HG02884 (cell line): ENCODE measurements at regions not wholly inside any gene's neighbourhood (a gene's known extent, or its start where the extent isn't known, plus 50 kb on each side); places are given as distances from the start of the nearest gene placed in this dataset.
"Not testable (repeated sequence)": the region's sequence is repeated elsewhere in the genome, so short reads cannot be mapped to it uniquely, and the experiment has no call there.

Experiments
- ATAC-seq: cut with Tn5 transposase; IDR thresholded peaks from one replicate; pipeline ENCODE4 v1.9.1; 2021; ENCODE audit warnings: mild to moderate bottlenecking, moderate library complexity; ENCODE audit not compliant: unreplicated experiment

DNA sequence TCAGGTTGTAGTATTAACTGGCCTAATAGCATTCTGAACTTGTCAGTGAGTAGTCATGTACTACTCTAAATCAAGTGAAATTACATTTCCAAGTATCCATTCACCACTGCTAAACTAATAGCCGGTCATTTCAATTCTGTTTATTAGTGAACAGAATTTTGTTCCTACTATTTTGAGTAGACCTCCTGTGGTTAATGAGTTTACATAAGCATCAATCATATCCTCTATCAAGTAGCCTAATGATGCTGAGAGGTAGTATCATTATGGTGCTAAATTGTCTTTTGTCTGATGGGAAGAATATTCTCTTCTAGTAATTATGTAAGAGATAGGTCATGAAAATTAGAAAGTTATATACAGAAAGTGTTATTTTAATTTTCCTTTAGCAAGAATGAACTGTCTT is 602.8 kb downstream of the KCNT2 start:
- no peak for ATAC-seq

DNA sequence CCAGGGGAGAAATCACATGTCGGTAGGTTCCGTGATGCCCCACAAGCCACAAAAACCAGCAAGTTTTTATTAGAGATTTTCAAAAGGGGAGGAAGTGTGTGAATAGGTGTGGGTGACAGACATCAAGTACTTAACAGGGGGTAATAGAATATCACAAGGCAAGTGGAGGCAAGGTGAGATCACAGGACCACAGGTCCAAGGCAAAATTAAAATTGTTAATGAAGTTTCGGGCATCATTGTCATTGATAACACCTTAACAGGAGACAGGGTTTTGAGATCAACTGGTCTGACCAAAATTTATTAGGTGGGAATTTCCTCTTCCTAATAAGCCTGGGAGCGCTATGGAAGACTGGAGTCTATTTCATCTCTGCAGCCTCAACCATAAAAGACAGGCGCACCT is 603.9 kb downstream of the KCNT2 start:
- not testable (repeated sequence) for ATAC-seq

DNA sequence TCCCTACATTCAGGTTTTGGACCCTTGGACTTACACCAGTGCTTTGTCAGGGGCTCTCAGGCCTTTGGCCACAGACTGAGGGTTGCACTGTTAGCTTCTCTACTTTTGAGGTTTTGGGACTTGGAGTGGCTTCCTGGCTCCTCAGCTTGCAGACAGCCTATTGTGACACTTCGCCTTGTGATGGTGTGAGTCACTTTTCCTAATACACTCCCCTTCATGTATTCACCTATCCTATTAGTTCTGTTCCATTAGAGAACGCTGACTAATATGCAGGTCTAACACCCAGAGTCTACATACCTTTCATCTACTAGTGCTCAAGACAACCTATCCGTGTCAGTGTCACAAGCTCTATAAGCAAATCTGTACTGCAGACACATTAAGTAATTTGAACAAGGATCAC is 605.3 kb downstream of the KCNT2 start:
- ATAC-seq: no peak

DNA sequence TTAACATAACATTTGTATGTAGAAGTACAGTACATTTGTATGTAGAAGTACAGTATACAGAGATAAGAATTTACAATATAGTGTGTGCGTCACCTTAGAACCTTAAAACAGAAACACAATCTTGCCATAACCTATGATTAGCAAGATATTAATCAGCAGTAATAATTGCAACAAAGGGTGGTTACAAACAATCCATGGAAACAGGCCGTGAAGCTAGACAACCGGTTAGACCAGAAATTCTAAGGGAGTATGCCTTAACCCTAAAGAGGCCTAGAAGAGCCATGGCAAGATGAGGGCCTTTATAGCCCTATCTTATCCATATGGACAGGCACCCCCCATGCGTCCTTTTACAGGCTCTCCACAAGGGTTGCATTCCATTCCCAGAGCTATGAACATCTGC is 605.9 kb downstream of the KCNT2 start:
- not testable (repeated sequence) for ATAC-seq

DNA sequence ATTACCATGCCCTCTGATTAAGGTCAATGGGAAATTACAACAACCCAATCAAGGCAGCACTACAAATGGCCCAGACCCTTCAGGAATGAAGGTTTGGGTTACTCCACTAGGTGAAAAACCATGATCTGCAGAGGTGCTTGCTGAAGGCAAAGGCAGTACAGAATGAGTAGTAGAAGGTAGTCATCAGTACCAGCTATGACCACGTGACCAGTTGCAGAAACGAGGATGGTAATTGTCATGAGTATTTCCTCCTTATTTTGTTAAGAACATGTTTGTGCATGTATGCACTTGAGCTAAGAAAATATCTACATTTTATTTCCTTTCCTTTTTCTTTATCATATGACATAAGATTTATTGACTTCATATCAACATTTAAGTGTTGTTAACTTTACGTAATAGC is 607.1 kb downstream of the KCNT2 start:
- no peak for ATAC-seq

DNA sequence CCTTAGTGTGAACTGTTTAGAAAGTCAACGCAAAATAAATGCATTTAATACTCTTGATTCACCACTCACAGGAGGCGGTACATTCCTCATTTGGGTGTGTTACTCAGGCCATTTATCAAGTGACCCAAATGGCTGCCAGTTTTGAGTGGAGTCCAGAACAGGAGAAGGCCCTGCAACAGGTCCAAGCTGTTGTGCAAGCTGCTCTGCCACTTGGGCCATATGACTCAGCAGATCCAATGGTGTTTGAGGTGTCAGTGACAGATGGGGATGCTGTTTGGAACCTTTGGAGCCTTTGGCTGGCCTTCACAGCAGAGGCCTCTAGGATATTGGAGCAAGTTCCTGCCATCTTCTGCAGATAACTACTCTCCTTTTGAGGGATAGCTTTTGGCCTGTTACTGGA is 609.2 kb downstream of the KCNT2 start:
- ATAC-seq: no peak

DNA sequence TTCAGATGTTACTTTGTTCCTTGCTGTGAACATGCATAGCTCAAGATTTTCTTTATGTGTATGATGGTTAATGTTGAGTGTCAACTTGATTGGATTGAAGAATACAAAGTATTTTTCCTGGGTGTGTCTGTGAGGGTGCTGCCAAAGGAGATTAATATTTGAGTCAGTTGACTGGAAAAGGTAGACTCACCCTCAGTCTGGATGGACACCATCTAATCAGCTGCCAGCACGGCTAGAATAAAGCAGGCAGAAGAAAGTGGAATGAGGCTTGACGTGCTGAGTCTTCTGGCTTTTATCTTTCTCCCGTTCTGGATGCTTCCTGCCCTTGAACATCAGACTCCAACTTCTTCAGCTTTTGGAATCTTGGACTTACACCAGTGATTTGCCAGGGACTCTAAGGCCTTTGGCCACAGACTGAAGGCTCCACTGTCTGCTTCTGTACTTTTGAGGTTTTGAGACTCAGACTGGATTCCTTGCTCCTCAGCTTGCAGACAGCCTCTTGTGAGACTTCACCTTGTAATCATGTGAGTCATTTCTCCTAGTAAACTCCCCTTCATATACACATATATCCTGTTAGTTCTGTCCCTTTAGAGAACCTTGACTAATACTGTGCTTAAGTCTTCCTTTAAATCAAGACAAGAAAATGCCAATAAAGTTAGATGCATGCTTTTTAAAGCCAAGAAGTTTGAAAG is 626.6 kb downstream of the KCNT2 start:
- no peak for ATAC-seq

DNA sequence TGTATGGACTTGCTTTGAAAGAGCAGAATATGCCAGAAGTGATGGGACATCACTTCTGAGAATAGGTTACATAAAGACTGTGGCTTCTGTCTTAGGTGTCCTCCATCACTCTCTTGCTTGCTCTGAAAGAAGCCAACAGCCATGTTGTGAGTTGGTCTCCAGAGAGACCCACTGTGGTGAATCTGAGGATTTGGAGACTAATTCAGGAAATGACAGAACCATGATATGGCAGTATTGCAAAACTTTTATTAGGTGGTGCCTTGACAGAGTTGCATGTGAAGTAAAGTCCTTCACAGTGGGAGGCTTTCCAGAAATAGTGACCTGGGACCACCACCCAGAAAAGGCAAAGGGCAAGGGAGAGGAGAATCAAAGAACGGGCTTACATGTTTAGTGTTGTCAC is 628.6 kb downstream of the KCNT2 start:
- ATAC-seq: no peak

DNA sequence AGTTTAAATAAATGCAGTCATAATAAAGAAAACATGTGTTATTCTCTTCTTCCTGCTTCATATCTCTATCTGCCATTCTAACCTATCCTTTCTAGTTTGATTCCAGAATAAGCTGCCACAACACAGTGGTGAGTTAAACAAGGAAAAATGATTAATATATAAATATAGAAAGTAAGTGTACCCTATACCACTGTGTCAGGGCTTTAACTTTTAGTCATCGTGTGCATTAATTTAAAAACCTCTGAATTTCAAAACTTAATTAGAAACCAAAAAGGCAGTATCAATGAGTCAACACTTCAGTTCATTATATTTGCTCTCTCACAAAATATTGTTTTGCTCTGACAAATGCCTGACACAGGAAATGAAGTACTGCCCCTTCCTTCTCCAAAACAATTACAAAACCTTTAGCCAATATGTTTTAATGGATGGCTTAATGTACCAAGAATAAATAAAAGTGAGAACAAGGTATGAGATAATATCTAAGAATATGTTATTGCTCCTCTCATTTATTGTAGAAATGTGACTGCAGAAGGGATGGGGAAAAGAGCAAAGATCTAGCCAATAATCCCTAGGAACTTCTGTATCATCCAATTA is 634.8 kb downstream of the KCNT2 start:
- ATAC-seq: no peak

DNA sequence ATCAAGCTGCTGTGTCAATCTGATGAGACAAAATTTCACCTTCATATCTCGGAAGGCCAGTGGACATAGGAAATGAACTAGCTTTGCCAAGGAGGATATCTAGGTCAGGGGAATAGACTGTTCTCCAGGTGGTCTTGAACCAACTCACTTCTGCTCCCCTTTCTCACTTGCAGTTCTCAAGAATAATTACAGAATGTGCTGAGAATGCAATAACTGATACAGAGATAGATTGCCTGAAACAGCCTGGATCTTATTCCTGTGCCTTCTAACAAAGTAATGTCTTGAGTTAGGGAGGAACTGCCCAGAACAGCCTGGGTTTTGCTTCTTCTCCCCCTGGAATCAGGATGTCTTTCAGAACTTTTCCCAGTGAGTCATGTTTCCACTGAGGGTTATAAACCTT is 636.7 kb downstream of the KCNT2 start:
- ATAC-seq: no peak

DNA sequence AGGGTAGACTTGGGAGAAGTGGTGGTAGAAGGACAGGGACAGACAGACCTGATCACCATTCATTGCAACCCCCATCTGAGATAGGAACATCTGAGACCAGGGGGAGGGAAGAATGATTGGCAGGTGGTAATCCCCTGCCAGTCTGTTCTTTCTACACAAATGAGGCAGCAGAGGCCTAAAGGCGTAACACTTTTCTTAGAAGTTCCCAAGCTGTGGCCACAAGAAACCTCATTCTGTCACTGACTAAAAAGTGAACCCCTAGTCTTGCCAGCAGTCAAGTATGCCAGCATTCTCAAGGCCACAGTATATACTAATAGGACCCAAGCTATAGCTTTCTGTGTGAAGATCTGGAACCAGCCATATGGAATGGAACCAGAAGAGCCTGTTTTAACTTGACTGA is 638.0 kb downstream of the KCNT2 start:
- no peak for ATAC-seq

DNA sequence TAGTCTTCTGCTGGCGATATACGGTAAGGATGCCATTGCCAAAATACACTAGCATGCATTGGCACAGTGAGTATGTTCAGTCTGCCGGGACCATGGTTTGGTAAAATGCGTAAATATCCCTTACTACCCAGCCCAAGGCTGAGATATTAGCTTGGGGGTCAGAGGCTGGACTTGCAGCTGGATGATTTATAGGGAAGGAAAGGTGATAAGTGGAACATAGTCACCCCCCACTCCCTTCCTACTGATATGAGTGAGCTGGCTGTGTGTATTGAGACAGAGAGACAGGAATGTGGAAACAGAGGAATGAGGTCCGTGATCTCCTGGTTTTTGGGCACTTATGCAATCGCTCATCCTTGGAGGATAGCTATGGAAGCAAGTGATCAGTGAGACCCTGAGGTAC is 642.8 kb downstream of the KCNT2 start:
- ATAC-seq: no peak

DNA sequence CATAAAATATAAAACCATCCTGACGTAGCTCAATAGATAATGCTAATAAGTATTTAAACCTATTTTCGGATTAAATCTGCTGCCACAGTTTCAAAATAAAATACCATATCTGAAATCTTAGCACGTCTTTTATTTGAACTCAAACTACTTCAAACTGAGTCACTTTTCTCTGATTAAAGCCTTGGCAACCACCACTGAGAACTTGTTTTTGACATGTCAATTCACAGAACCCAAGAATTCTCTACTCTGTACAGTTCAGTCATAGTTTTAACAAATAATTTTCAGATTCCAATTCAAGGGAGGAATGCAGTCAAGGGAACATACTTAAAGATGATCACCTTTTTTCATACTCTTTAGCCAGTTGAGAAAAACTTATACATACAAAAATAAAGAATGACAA is 643.2 kb downstream of the KCNT2 start:
- ATAC-seq: no peak

DNA sequence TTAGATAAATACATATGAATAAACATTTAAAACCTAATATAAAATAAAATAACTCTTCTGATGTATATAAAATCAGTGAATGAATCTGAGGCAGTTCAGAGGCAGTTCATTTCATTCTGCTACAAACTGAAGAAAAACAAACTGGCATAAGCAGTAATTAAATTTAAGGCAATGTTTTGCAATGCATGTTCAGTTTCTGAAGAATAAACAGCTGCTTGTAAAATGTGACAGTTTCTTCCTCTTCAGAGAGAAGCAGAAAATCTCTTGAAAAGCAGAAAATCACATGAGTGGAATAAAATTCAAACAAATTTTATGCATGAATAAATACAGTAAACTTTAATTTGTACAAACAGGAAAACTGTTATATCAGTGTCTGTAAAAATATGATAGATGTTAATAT is 643.7 kb downstream of the KCNT2 start:
- ATAC-seq: no peak

DNA sequence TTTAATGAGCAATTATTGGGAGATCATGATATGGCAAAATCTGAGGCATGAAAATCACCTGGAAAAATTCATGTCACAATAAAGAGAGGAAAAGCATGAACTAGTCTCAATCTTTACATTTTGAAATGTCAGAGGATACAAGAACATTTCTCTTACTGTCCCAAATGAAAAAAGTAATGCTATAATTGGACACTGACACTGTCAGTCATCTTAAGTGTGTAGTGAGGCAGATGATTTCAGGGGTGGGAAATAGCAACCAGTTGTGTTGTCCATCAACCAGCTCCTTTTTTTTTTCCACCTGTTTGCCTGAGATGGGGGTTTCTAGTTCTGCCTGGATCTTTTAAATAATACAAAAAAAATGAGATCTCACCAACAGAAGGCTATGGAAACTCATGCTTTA is 646.2 kb downstream of the KCNT2 start:
- no peak for ATAC-seq

DNA sequence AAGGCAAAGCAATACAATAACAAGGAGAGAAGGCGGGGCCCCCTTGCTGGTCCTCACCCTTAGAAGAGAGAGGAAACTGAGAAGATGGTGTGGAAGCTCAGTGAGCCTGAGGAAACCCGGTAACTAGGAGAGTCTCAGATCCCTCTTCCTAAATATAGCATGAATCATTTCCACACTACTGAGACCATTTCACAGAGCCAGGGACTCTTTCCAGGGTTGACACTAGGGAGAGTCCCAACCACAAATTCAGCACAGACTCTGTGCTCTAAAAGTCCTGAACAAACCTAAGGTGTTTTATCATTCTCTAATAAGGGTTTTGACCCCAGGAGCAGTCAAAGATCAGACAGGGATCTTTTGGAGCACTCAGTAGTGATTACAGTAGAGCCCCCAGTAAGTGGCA is 647.7 kb downstream of the KCNT2 start:
- no peak for ATAC-seq

DNA sequence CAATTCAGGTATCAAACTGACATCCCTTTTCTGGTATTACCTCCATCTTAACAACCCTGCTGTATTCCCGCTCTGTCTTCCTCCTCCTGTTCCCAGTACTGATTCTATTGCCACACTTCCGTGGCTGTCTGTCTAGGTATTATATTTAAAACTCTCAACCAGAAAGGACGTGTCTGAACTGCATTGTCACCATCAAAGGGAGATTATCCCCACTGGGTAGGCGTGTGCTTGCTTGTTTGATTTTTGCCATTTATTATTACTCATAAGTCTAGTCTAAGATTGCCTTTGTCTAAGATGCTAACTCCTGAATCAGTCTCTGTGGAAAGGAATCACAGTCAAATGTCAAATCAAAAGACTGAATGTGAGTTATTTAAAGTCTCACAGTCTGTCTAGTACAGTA is 650.1 kb downstream of the KCNT2 start:
- ATAC-seq: no peak

DNA sequence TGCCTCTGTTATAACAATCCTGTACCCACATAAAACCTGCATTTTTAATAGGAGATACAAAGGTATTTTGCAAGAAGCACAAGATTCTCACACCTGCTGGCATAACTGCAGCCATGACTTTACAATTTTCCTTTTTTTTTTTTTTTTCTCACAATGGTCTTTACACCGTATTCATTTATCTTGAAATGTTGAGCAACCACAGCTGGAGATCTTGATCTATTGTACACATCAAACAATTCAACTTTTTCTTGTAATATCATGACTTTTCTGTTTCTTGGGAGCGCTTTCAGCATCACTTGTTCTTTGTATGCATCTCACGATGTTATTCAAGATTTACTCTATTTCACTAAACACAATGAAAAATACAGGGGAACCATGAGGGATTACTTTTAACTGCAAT is 651.4 kb downstream of the KCNT2 start:
- no peak for ATAC-seq

DNA sequence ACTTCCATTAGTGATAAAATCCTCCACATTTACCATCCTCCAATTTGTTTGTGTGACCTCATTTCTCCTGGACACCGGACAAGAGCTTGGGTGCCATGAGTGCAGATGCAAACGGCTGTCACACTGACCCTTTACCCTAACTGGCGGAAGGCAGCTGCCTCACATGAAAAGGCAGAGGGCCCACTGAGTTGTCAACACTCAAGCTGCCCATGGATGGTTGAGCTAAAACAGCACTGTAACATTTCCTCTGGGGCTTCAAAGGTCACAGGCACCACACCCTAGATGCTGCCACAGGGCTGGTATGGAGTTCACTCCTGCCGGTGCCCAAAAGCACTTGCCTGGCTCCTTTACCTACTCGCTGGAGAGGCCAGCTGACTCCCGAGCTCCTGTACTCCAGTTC is 653.4 kb downstream of the KCNT2 start:
- ATAC-seq: no peak

DNA sequence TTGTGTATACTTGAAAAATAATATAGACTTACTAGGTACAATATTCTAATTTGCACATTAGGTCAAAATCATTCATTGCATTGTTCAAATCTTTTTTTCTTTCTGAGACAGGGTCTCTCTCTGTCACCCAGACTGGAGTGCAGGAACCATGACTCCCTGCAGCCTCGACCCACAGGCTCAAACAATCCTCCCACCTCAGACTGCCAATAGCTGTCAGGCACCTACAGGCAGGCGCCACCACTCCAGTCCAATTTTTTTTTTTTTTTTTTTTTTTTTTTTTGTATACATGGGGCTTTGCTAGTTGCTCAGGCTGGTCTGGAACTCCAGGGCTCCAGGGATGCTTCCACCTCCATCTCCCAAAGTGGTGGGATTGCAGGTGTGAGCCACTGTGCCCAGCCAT is 656.9 kb downstream of the KCNT2 start:
- ATAC-seq: no peak

DNA sequence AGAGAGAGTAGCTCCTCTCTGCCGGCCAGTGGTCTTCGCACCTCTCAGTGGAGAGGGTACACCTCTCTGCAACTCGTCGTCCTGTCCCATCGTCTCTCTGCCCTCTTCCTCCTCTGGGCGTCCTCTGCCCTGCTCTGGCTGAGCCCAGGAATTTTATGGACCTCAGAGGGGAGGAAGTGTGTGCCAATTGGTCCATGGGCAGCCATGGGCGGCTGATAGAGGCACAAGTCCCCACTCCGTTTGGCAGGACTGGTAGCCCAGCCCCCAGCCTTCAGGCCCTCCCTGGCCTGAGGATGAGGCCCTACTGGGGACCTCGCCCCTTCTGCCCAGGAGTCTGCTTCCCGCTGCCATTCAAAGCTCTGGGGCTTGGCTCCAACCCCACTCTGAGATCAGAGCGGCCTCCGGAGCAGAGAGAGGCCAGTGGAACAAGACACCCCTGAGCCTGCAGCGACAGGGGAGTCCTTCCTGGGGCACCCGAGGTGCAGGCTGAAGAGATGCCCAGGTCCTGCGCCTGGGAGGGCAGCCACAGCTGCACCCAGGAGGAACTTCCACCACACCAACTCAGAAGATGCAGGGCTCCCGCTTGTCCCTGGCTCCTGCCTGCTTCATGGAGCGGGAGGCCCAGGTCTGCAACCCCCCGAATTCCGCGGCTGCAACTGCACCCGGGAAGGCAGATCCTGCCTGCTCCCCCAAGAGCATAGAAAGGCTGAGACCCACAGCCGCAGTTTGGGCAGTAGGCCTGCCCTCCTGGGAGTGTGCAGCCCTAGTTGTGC is 659.9 kb downstream of the KCNT2 start:
- no peak for ATAC-seq

DNA sequence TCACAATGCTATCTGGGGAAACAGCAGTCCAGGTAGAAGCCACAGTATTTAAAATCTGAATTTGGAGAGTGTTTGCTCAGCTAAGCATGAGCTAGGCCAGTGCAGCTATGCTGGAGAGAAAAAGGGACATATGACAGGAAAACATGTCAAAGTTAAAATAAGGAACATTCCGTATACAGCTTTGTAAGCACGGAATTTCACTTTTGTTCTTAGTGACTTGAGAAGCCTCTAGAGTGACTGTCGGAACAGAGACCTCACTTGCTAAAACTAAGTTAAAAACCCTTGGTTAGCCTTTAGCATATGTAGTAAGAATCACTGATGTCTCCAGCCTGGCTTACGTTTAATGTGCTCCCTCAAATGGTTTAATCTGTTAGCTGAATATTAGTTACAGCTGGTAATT is 661.7 kb downstream of the KCNT2 start:
- ATAC-seq: no peak
